Activated CD8-positive, alpha-beta memory T cell treated with anti-CD3 and anti-CD28 coated beads, Interleukin-2, amount 50 U/mL, for 24 hours (primary cell): ENCODE measurements at regions not wholly inside any gene's neighbourhood (a gene's known extent, or its start where the extent isn't known, plus 50 kb on each side); places are given as distances from the start of the nearest gene placed in this dataset.
"Not testable (repeated sequence)": the region's sequence is repeated elsewhere in the genome, so short reads cannot be mapped to it uniquely, and the experiment has no call there.

Source experiments
- DNase-seq: peaks from one replicate; pipeline ENCODE4 v3.0.0-alpha.2; 2020; ENCODE audit errors: extremely low read depth

GRCh38 chr15:85264614-85265190, 115.7 kb upstream of the AKAP13 start:
- DNase-seq, result not testable (repeated sequence)

GRCh38 chr15:85267158-85267857, 113.1 kb upstream of the AKAP13 start:
- not testable (repeated sequence) for DNase-seq

- DNase-seq, result no peak
Measured at GRCh38 chr15:85274315-85275050, 105.9 kb upstream of the AKAP13 start.

- no peak for DNase-seq
Measured at GRCh38 chr15:85276508-85276907, 103.9 kb upstream of the AKAP13 start.

GRCh38 chr15:85276921-85277320, 103.5 kb upstream of the AKAP13 start:
- DNase-seq, result no peak

- no peak for DNase-seq
Measured at GRCh38 chr15:85277847-85278370, 102.5 kb upstream of the AKAP13 start.

GRCh38 chr15:85280203-85280602, 100.2 kb upstream of the AKAP13 start:
- no peak for DNase-seq

GRCh38 chr15:85281293-85281882, 99.0 kb upstream of the AKAP13 start:
- DNase-seq, result no peak

GRCh38 chr15:85282504-85283115, 97.8 kb upstream of the AKAP13 start:
- no peak for DNase-seq

- not testable (repeated sequence) for DNase-seq
Measured at GRCh38 chr15:85283815-85284214, 96.6 kb upstream of the AKAP13 start.

GRCh38 chr15:85284497-85284896, 95.9 kb upstream of the AKAP13 start:
- no peak for DNase-seq

GRCh38 chr15:85289677-85290365, 90.6 kb upstream of the AKAP13 start:
- DNase-seq, result no peak

- DNase-seq, result not testable (repeated sequence)
Measured at GRCh38 chr15:85292583-85292982, 87.8 kb upstream of the AKAP13 start.

GRCh38 chr15:85296615-85297402, 83.6 kb upstream of the AKAP13 start:
- DNase-seq, result peak; percentile 43

GRCh38 chr15:85297537-85297936, 82.9 kb upstream of the AKAP13 start:
- no peak for DNase-seq

GRCh38 chr15:85298366-85298765, 82.0 kb upstream of the AKAP13 start:
- no peak for DNase-seq

GRCh38 chr15:85298941-85299340, 81.5 kb upstream of the AKAP13 start:
- DNase-seq, result no peak

- no peak for DNase-seq
Measured at GRCh38 chr15:85302271-85302670, 78.1 kb upstream of the AKAP13 start.

- DNase-seq, result no peak
Measured at GRCh38 chr15:85305050-85305449, 75.4 kb upstream of the AKAP13 start.

GRCh38 chr15:85306946-85307686, 73.3 kb upstream of the AKAP13 start:
- no peak for DNase-seq
